HEK293T (cell line): ENCODE measurements at regions not wholly inside any gene's neighbourhood (a gene's known extent, or its start where the extent isn't known, plus 50 kb on each side); places are given as distances from the start of the nearest gene placed in this dataset.

Experiments used
- BHLHE40 ChIP-seq: fragments of 450-650 bp; IDR thresholded peaks from 2 replicates; pipeline ENCODE4 v1.6.1; 2016; ENCODE audit warnings: mild to moderate bottlenecking, moderate library complexity, borderline replicate concordance
- FOXA1 ChIP-seq: fragments of 450-650 bp; IDR thresholded peaks from 2 replicates; pipeline ENCODE4 v1.6.1; 2016; ENCODE audit warnings: mild to moderate bottlenecking
- FOXK2 ChIP-seq: fragments of 450-650 bp; IDR thresholded peaks from 2 replicates; pipeline ENCODE4 v1.6.1; 2016; ENCODE audit warnings: mild to moderate bottlenecking
- FOXM1 ChIP-seq: fragments of 450-650 bp; IDR thresholded peaks from 2 replicates; pipeline ENCODE4 v1.6.1; 2017; ENCODE audit warnings: mild to moderate bottlenecking, borderline replicate concordance
- HDGF ChIP-seq: fragments of 450-650 bp; IDR thresholded peaks from 2 replicates; pipeline ENCODE4 v1.6.1; 2017; ENCODE audit warnings: antibody characterized with exemption, borderline replicate concordance
- NFRKB ChIP-seq: fragments of 450-650 bp; IDR thresholded peaks from 2 replicates; pipeline ENCODE4 v1.6.1; 2016; ENCODE audit warnings: mild to moderate bottlenecking, moderate library complexity
- SP1 ChIP-seq: fragments of 450-650 bp; IDR thresholded peaks from 2 replicates; pipeline ENCODE4 v1.6.1; 2017
- SUZ12 ChIP-seq: fragments of 450-650 bp; IDR thresholded peaks from 2 replicates; pipeline ENCODE4 v1.6.1; 2016; ENCODE audit warnings: mild to moderate bottlenecking
- TARDBP ChIP-seq: fragments of 450-650 bp; IDR thresholded peaks from 2 replicates; pipeline ENCODE4 v1.6.1; 2016
- ZNF384 ChIP-seq: fragments of 450-650 bp; IDR thresholded peaks from 2 replicates; pipeline ENCODE4 v1.6.1; 2016
- TF ChIP-seq, protein P1 (sequence below): fragments of 450-650 bp; IDR thresholded peaks from 2 replicates; pipeline ENCODE4 v1.6.1; 2016

DNA sequence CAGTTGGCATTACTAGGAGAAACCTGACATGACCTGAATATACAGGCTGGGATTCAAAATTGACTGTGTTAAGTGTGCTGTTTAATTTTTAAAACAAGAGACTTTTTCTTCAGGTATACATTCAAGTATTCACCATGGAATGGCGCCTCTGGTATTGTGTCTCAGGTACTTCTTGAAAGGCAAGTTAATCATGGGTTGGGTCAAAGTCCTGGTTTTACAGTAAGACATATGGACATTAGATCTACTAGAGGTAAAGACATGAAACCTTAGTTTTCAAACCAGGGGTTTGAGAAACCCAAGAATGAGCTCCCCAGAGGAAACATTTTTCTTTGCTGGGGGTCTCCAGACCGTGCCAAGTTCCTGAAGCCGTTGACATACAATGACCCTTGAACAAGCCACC is 232.4 kb downstream of the SAMD5 start:
- TF ChIP-seq FOXM1 (no peak), SUZ12 (no peak), SP1 (no peak), ZNF384 (no peak), BHLHE40 (no peak), TARDBP (no peak), NFRKB (no peak), FOXA1 (no peak), HDGF (no peak), FOXK2 (no peak)
- TF ChIP-seq, protein P1, sequence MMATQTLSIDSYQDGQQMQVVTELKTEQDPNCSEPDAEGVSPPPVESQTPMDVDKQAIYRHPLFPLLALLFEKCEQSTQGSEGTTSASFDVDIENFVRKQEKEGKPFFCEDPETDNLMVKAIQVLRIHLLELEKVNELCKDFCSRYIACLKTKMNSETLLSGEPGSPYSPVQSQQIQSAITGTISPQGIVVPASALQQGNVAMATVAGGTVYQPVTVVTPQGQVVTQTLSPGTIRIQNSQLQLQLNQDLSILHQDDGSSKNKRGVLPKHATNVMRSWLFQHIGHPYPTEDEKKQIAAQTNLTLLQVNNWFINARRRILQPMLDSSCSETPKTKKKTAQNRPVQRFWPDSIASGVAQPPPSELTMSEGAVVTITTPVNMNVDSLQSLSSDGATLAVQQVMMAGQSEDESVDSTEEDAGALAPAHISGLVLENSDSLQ = no peak
